OCI-LY1 (cell line): ENCODE measurements at regions not wholly inside any gene's neighbourhood (a gene's known extent, or its start where the extent isn't known, plus 50 kb on each side); places are given as distances from the start of the nearest gene placed in this dataset.

Source experiments
- H2AFZ ChIP-seq: fragments of 200-600 bp; sonication (generic), shearing (Covaris generic); 2 replicates; pipeline ENCODE4 v1.6.0; 2014; ENCODE audit warnings: antibody characterized with exemption, mild to moderate bottlenecking, low read length
- H3F3A ChIP-seq: fragments of 200-600 bp; sonication (generic), shearing (Covaris generic); 2 replicates; pipeline ENCODE4 v1.6.0; 2014; ENCODE audit warnings: mild to moderate bottlenecking, antibody characterized with exemption, low read length, moderate library complexity; ENCODE audit not compliant: insufficient read depth
- H3K27ac ChIP-seq: fragments of 200-600 bp; sonication (generic); 2 replicates; pipeline ENCODE4 v1.5.1; 2014; ENCODE audit warnings: low read length, mixed run types, mild to moderate bottlenecking, low read depth; ENCODE audit not compliant: poor library complexity, severe bottlenecking
- H3K27me3 ChIP-seq: fragments of 200-600 bp; sonication (generic); 2 replicates; pipeline ENCODE4 v1.6.0; 2014; ENCODE audit warnings: antibody characterized with exemption, mild to moderate bottlenecking, low read length, moderate library complexity; ENCODE audit not compliant: insufficient read depth
- H3K36me3 ChIP-seq: fragments of 200-600 bp; sonication (generic); 2 replicates; pipeline ENCODE4 v1.6.1; 2014; ENCODE audit warnings: mild to moderate bottlenecking, antibody characterized with exemption, low read length, moderate library complexity, mixed read lengths; ENCODE audit not compliant: insufficient read depth
- H3K4me1 ChIP-seq: fragments of 200-600 bp; sonication (generic); 2 replicates; pipeline ENCODE4 v1.5.1; 2014; ENCODE audit warnings: mild to moderate bottlenecking, low read length, moderate library complexity; ENCODE audit not compliant: insufficient read depth, severe bottlenecking
- H3K4me2 ChIP-seq: fragments of 200-600 bp; sonication (generic), shearing (Covaris generic); 2 replicates; pipeline ENCODE4 v1.6.1; 2014; ENCODE audit warnings: low read length
- H3K4me3 ChIP-seq: fragments of 200-600 bp; sonication (generic); 2 replicates; pipeline ENCODE4 v1.5.1; 2014; ENCODE audit warnings: low read length, low read depth, mild to moderate bottlenecking, mixed read lengths; ENCODE audit not compliant: poor library complexity, severe bottlenecking
- H3K79me2 ChIP-seq: fragments of 200-600 bp; shearing (Covaris generic); 2 replicates; pipeline ENCODE4 v1.6.1; 2016; ENCODE audit warnings: mixed run types, low read length, mixed read lengths; ENCODE audit not compliant: insufficient read depth
- H3K9ac ChIP-seq: fragments of 200-600 bp; sonication (generic), shearing (Covaris generic); 2 replicates; pipeline ENCODE4 v1.6.1; 2014; ENCODE audit warnings: mild to moderate bottlenecking, low read length, mixed read lengths
- H3K9me2 ChIP-seq: fragments of 200-600 bp; sonication (generic), shearing (Covaris generic); 2 replicates; pipeline ENCODE4 v1.6.1; 2014; ENCODE audit warnings: low read depth, mild to moderate bottlenecking, low read length, mixed read lengths
- H3K9me3 ChIP-seq: fragments of 200-600 bp; shearing (Covaris generic); 2 replicates; pipeline ENCODE4 v1.6.1; 2014; ENCODE audit warnings: low read length, mixed read lengths
- H4K20me1 ChIP-seq: fragments of 200-600 bp; sonication (generic), shearing (Covaris generic); 2 replicates; pipeline ENCODE4 v1.6.0; 2016; ENCODE audit warnings: mild to moderate bottlenecking, low read length; ENCODE audit not compliant: insufficient read depth
- EZH2 ChIP-seq: fragments of 200-600 bp; sonication (generic), shearing (Covaris generic); IDR thresholded peaks from 2 replicates; pipeline ENCODE4 v1.8.0; 2017; ENCODE audit warnings: borderline replicate concordance, mixed run types, mild to moderate bottlenecking, antibody characterized with exemption, low read length, moderate library complexity, mixed read lengths
- TF ChIP-seq, protein P1 (sequence below): fragments of 200-600 bp; sonication (generic), shearing (Covaris generic); IDR thresholded peaks from 2 replicates; pipeline ENCODE4 v1.5.1; 2017; ENCODE audit warnings: mild to moderate bottlenecking, antibody characterized with exemption, low read length, moderate library complexity, mixed read lengths

GRCh38 chr3:152061296-152061695, 187.9 kb downstream of the SUCNR1 start:
- Histone ChIP-seq H3K4me1 (no peaks in the 10 kb centered on the region), H3K9me2 (no peaks in the 10 kb centered on the region; the same call in 1 of the 2 replicates), H3K9ac (no peak overlapping the region), H2AFZ (no peak overlapping the region), H3K27ac (no peak overlapping the region), H3K4me3 (no peak overlapping the region), H3K9me3 (no peaks in the 10 kb centered on the region), H3K27me3 (no peaks in the 10 kb centered on the region), H3K4me2 (no peak overlapping the region), H3K36me3 (no peaks in the 10 kb centered on the region), H3K79me2 (no peaks in the 10 kb centered on the region), H3F3A (no peaks in the 10 kb centered on the region), H4K20me1 (no peaks in the 10 kb centered on the region)
- TF ChIP-seq, protein P1, sequence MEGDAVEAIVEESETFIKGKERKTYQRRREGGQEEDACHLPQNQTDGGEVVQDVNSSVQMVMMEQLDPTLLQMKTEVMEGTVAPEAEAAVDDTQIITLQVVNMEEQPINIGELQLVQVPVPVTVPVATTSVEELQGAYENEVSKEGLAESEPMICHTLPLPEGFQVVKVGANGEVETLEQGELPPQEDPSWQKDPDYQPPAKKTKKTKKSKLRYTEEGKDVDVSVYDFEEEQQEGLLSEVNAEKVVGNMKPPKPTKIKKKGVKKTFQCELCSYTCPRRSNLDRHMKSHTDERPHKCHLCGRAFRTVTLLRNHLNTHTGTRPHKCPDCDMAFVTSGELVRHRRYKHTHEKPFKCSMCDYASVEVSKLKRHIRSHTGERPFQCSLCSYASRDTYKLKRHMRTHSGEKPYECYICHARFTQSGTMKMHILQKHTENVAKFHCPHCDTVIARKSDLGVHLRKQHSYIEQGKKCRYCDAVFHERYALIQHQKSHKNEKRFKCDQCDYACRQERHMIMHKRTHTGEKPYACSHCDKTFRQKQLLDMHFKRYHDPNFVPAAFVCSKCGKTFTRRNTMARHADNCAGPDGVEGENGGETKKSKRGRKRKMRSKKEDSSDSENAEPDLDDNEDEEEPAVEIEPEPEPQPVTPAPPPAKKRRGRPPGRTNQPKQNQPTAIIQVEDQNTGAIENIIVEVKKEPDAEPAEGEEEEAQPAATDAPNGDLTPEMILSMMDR: no peak
- no peak for TF ChIP-seq EZH2

- no peaks in the 10 kb centered on the region for H3K27me3 ChIP-seq
- no peaks in the 10 kb centered on the region; the same call in 1 of the 2 replicates for H3F3A ChIP-seq
- no peak overlapping the region for H2AFZ ChIP-seq
- TF ChIP-seq, protein P1: no peak
- no peak for TF ChIP-seq EZH2
- 0 out of 2 replicates have a peak, but pooled peaks cover 4% of the 10 kb centered on the region for H3K9me3 ChIP-seq
- no peak overlapping the region for H3K4me2 ChIP-seq
- H3K4me1 ChIP-seq: no peaks in the 10 kb centered on the region
- no peak overlapping the region for H3K4me3 ChIP-seq
- no peak overlapping the region for H3K9ac ChIP-seq
- no peak overlapping the region for H3K27ac ChIP-seq
- H3K79me2 ChIP-seq: no peaks in the 10 kb centered on the region
- no peaks in the 10 kb centered on the region for H4K20me1 ChIP-seq
- no peaks in the 10 kb centered on the region for H3K36me3 ChIP-seq
- no peaks in the 10 kb centered on the region; the same call in 1 of the 2 replicates for H3K9me2 ChIP-seq
Observed at GRCh38 chr3:152069871-152070270, 196.4 kb downstream of the SUCNR1 start.

- Histone ChIP-seq H3K79me2 (no peaks in the 10 kb centered on the region), H3K27me3 (no peaks in the 10 kb centered on the region), H3K9me2 (no peaks in the 10 kb centered on the region), H3K36me3 (no peaks in the 10 kb centered on the region), H4K20me1 (no peaks in the 10 kb centered on the region), H3K4me3 (no peak overlapping the region), H3K9ac (no peak overlapping the region), H3K27ac (no peak overlapping the region), H2AFZ (no peak overlapping the region), H3F3A (no peaks in the 10 kb centered on the region; the same call in 1 of the 2 replicates), H3K4me1 (no peaks in the 10 kb centered on the region), H3K4me2 (no peak overlapping the region), H3K9me3 (0 out of 2 replicates have a peak, but pooled peaks cover 4% of the 10 kb centered on the region)
- TF ChIP-seq, protein P1: no peak
- no peak for TF ChIP-seq EZH2
Observed at GRCh38 chr3:152071315-152071714, 197.4 kb upstream of the MBNL1 start.
